ENCODE measurements at regions not wholly inside any gene's neighbourhood (a gene's known extent, or its start where the extent isn't known, plus 50 kb on each side); places are given as distances from the start of the nearest gene placed in this dataset.

- Mint-ChIP-seq H3K4me1 (ENCODE audit: low read depth) (no peaks in the 10 kb centered on the region), H3K27ac (no peak overlapping the region), H3K27me3 (no peaks in the 10 kb centered on the region), H3K9me3 (ENCODE audit: low read depth) (no peaks in the 10 kb centered on the region), H3K36me3 (no peaks in the 10 kb centered on the region), H3K4me3 (no peak overlapping the region)
Measured at GRCh38 chr4:123976285-123976684, 579.7 kb downstream of the SPRY1 start.

DNA sequence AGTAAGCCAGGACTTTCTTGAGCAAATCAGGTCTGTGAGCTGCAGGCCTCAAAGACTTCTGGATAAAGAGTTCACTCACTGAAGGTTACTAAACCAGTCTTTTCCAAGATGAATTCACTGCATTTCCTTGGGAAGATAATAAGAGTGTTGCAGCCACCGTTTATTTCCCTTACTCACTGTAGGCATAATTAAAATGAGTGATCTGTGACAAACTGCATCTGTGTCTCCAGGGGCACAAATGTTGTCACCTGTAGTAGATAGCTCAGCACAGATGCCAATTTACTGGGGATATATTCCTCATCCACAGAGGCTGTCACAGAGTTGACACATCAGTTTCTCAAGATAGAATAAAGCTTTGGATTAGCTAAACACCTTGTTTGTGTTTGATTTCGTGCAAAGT lies 580.2 kb downstream of the SPRY1 start:
- Mint-ChIP-seq H3K36me3 (no peaks in the 10 kb centered on the region), H3K27me3 (no peaks in the 10 kb centered on the region), H3K4me1 (ENCODE audit: low read depth) (no peaks in the 10 kb centered on the region), H3K4me3 (no peak overlapping the region), H3K27ac (no peak overlapping the region), H3K9me3 (ENCODE audit: low read depth) (no peaks in the 10 kb centered on the region)

GRCh38 chr4:123977641-123978081 lies 581.1 kb downstream of the SPRY1 start:
- H3K36me3 Mint-ChIP-seq = no peaks in the 10 kb centered on the region
- H3K27ac Mint-ChIP-seq = no peak overlapping the region
- H3K27me3 Mint-ChIP-seq = no peaks in the 10 kb centered on the region
- no peaks in the 10 kb centered on the region for H3K9me3 Mint-ChIP-seq (ENCODE audit: low read depth)
- no peaks in the 10 kb centered on the region for H3K4me1 Mint-ChIP-seq (ENCODE audit: low read depth)
- no peak overlapping the region for H3K4me3 Mint-ChIP-seq

DNA sequence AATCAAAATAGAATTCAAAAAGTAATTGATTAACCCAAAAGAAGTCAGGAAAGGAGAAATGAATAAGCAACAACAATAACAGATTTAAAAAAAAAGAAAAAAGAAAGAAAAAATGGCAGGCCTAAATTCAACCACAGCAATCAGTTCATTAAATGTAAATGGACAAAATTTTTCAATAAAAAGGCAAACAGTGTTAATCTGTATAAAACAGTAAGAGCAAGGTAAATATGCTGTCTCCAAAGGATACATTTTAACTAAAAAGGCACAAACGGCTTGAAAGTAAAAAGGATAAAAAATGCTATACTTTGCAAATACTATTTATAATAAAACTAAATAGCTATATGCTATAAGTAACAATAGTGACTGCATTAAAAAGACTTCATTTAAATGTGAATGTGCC lies 582.0 kb downstream of the SPRY1 start:
- H3K27ac Mint-ChIP-seq = no peak overlapping the region
- H3K27me3 Mint-ChIP-seq = no peaks in the 10 kb centered on the region
- H3K9me3 Mint-ChIP-seq (ENCODE audit: low read depth) = no peaks in the 10 kb centered on the region
- no peaks in the 10 kb centered on the region for H3K36me3 Mint-ChIP-seq
- H3K4me1 Mint-ChIP-seq (ENCODE audit: low read depth) = no peaks in the 10 kb centered on the region
- H3K4me3 Mint-ChIP-seq = no peak overlapping the region

- Mint-ChIP-seq H3K4me1 (ENCODE audit: low read depth) (no peaks in the 10 kb centered on the region), H3K36me3 (no peaks in the 10 kb centered on the region), H3K27ac (no peak overlapping the region), H3K9me3 (ENCODE audit: low read depth) (no peaks in the 10 kb centered on the region), H3K4me3 (no peak overlapping the region), H3K27me3 (no peaks in the 10 kb centered on the region)
Measured at GRCh38 chr4:123980736-123981300, 584.2 kb downstream of the SPRY1 start.

GRCh38 chr4:123984886-123985285 lies 588.3 kb downstream of the SPRY1 start:
- no peaks in the 10 kb centered on the region for H3K27me3 Mint-ChIP-seq

GRCh38 chr4:123986268-123986798 lies 589.7 kb downstream of the SPRY1 start:
- no peaks in the 10 kb centered on the region for H3K4me1 Mint-ChIP-seq (ENCODE audit: low read depth)
- H3K4me3 Mint-ChIP-seq = no peak overlapping the region
- no peaks in the 10 kb centered on the region for H3K9me3 Mint-ChIP-seq (ENCODE audit: low read depth)
- H3K27me3 Mint-ChIP-seq = no peaks in the 10 kb centered on the region
- H3K36me3 Mint-ChIP-seq = no peaks in the 10 kb centered on the region
- H3K27ac Mint-ChIP-seq = no peak overlapping the region

More at GRCh38 chr4:123984886-123985285, 588.3 kb downstream of the SPRY1 start:
- Mint-ChIP-seq H3K27ac (no peak overlapping the region), H3K4me1 (ENCODE audit: low read depth) (no peaks in the 10 kb centered on the region), H3K4me3 (no peak overlapping the region), H3K9me3 (ENCODE audit: low read depth) (no peaks in the 10 kb centered on the region), H3K36me3 (no peaks in the 10 kb centered on the region)

DNA sequence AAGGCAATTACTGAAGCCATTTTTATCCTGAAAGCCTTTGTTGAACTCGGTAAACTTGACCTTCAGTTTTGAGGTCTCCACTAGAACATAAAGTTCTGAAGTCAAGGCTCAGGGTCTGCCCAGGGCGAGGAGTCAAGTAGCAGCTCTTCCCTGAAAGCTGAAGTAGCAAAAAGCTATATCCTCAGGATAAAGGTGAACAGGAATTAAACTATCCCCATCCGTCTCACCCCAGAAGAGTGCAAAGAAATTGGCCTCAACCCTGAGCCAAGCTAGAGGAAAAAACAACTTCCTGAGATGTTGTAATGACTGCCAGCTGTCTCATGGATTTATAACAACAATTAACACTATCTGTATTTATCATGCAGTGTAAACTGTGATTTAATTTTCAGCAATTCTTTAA lies 590.8 kb downstream of the SPRY1 start:
- no peaks in the 10 kb centered on the region for H3K27me3 Mint-ChIP-seq
- H3K4me1 Mint-ChIP-seq (ENCODE audit: low read depth) = no peaks in the 10 kb centered on the region
- no peaks in the 10 kb centered on the region for H3K36me3 Mint-ChIP-seq
- no peaks in the 10 kb centered on the region for H3K9me3 Mint-ChIP-seq (ENCODE audit: low read depth)
- no peak overlapping the region for H3K27ac Mint-ChIP-seq
- H3K4me3 Mint-ChIP-seq = no peak overlapping the region

- Mint-ChIP-seq H3K9me3 (ENCODE audit: low read depth) (no peaks in the 10 kb centered on the region), H3K27ac (no peak overlapping the region), H3K4me3 (no peak overlapping the region), H3K36me3 (no peaks in the 10 kb centered on the region), H3K27me3 (peaks cover 1% of the 10 kb centered on the region), H3K4me1 (ENCODE audit: low read depth) (no peaks in the 10 kb centered on the region)
Measured at GRCh38 chr4:123990310-123990870, 593.8 kb downstream of the SPRY1 start.

DNA sequence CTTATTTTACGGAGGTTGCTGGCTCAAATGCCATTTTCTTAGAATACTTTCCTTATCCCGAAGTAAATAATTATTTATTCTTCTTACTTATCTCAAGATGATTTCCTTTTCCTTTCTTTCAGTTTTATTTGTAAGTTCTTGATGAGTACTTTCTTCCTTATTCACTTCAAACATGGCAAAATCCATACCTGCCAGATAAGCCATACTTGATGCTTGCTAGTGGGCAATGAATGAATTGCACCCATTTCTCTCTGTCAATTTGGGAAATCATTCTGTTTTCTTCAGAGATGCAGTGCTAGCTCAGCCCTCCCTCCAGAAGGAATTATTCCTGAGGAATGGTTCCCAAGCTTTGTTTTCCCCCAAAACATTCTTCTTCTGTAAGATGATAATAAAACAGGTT lies 598.3 kb downstream of the SPRY1 start:
- Mint-ChIP-seq H3K27me3 (peaks cover 1% of the 10 kb centered on the region), H3K36me3 (no peaks in the 10 kb centered on the region), H3K27ac (no peak overlapping the region), H3K4me1 (ENCODE audit: low read depth) (no peaks in the 10 kb centered on the region), H3K9me3 (ENCODE audit: low read depth) (no peaks in the 10 kb centered on the region), H3K4me3 (no peak overlapping the region)

- no peaks in the 10 kb centered on the region for H3K4me1 Mint-ChIP-seq (ENCODE audit: low read depth)
- no peaks in the 10 kb centered on the region for H3K36me3 Mint-ChIP-seq
- H3K27me3 Mint-ChIP-seq = peaks cover 1% of the 10 kb centered on the region
- no peak overlapping the region for H3K27ac Mint-ChIP-seq
- H3K9me3 Mint-ChIP-seq (ENCODE audit: low read depth) = no peaks in the 10 kb centered on the region
- H3K4me3 Mint-ChIP-seq = no peak overlapping the region
Measured at GRCh38 chr4:123995936-123996335, 599.3 kb downstream of the SPRY1 start.

- H3K4me1 Mint-ChIP-seq (ENCODE audit: low read depth) = no peaks in the 10 kb centered on the region
- H3K9me3 Mint-ChIP-seq (ENCODE audit: low read depth) = no peaks in the 10 kb centered on the region
- no peak overlapping the region for H3K4me3 Mint-ChIP-seq
- peaks cover 3% of the 10 kb centered on the region for H3K27me3 Mint-ChIP-seq
- H3K36me3 Mint-ChIP-seq = no peaks in the 10 kb centered on the region
- H3K27ac Mint-ChIP-seq = no peak overlapping the region
Measured at GRCh38 chr4:123996718-123997510, 600.3 kb downstream of the SPRY1 start.

- Mint-ChIP-seq H3K4me3 (no peak overlapping the region), H3K36me3 (no peaks in the 10 kb centered on the region)
Measured at GRCh38 chr4:123997776-123998449, 601.3 kb downstream of the SPRY1 start.

GRCh38 chr4:124000233-124000632 lies 603.6 kb downstream of the SPRY1 start:
- H3K27ac Mint-ChIP-seq = no peak overlapping the region
- H3K27me3 Mint-ChIP-seq = peaks cover 1% of the 10 kb centered on the region
- H3K4me3 Mint-ChIP-seq = no peak overlapping the region
- H3K36me3 Mint-ChIP-seq = no peaks in the 10 kb centered on the region
- peaks cover 3% of the 10 kb centered on the region for H3K9me3 Mint-ChIP-seq (ENCODE audit: low read depth)
- H3K4me1 Mint-ChIP-seq (ENCODE audit: low read depth) = no peaks in the 10 kb centered on the region

More at GRCh38 chr4:123997776-123998449, 601.3 kb downstream of the SPRY1 start:
- no peaks in the 10 kb centered on the region for H3K9me3 Mint-ChIP-seq (ENCODE audit: low read depth)
- peaks cover 3% of the 10 kb centered on the region for H3K27me3 Mint-ChIP-seq
- H3K27ac Mint-ChIP-seq = no peak overlapping the region
- no peaks in the 10 kb centered on the region for H3K4me1 Mint-ChIP-seq (ENCODE audit: low read depth)

GRCh38 chr4:124015766-124016165 lies 619.2 kb downstream of the SPRY1 start:
- no peaks in the 10 kb centered on the region for H3K36me3 Mint-ChIP-seq
- no peaks in the 10 kb centered on the region for H3K9me3 Mint-ChIP-seq (ENCODE audit: low read depth)
- no peak overlapping the region for H3K27ac Mint-ChIP-seq
- no peak overlapping the region for H3K4me3 Mint-ChIP-seq
- peaks cover 4% of the 10 kb centered on the region for H3K27me3 Mint-ChIP-seq
- no peaks in the 10 kb centered on the region for H3K4me1 Mint-ChIP-seq (ENCODE audit: low read depth)

Measured in activated naive CD8-positive, alpha-beta T cell (primary cell).